Natural killer cell treated with Interleukin-12 subunit alpha and Interleukin-12 subunit beta and Interleukin-15 and Interleukin-18, amount 100 ng/mL, for 72 hours (primary cell): ENCODE measurements at regions not wholly inside any gene's neighbourhood (a gene's known extent, or its start where the extent isn't known, plus 50 kb on each side); places are given as distances from the start of the nearest gene placed in this dataset.
"Not testable (repeated sequence)": the region's sequence is repeated elsewhere in the genome, so short reads cannot be mapped to it uniquely, and the experiment has no call there.

Source experiments
- ATAC-seq, 2 donors: fragments of 150-1000 bp; cut with Tn5 transposase in 1 of 2; sonication (Bioruptor Pico), chemical (Tn5 transposase) in 1 of 2; 2 replicates each; pipeline ENCODE4 v1.10.0; 2021
- DNase-seq: peaks from one replicate; pipeline ENCODE4 v3.0.0; 2022; ENCODE audit warnings: low spot score
- H3K27ac Mint-ChIP-seq, 2 donors: 1 replicate in 1 of 2; 2 replicates in 1 of 2; pipeline ENCODE4 v1.8.0; 2022; ENCODE audit warnings: mixed read lengths in 2 of 2, mild to moderate bottlenecking in 1 of 2, moderate library complexity in 1 of 2
- H3K27me3 Mint-ChIP-seq, 2 donors: 1 replicate in 1 of 2; 2 replicates in 1 of 2; pipeline ENCODE4 v1.8.0; 2022; ENCODE audit warnings: mixed read lengths in 2 of 2
- H3K36me3 Mint-ChIP-seq: one replicate; pipeline ENCODE4 v1.8.0; 2022; ENCODE audit warnings: mixed read lengths
- H3K4me1 Mint-ChIP-seq, 2 donors: 1 replicate in 1 of 2; 2 replicates in 1 of 2; pipeline ENCODE4 v1.8.0; 2022; ENCODE audit warnings: low read depth in 2 of 2, mixed read lengths in 2 of 2, mild to moderate bottlenecking in 1 of 2
- H3K4me3 Mint-ChIP-seq: one replicate; pipeline ENCODE4 v1.8.0; 2022; ENCODE audit warnings: mixed read lengths
- H3K9me3 Mint-ChIP-seq: 2 replicates; pipeline ENCODE4 v1.8.0; 2022; ENCODE audit warnings: mixed read lengths

GRCh38 chr4:66564901-66565651 is 894.8 kb upstream of the EPHA5 start:
- Mint-ChIP-seq H3K4me1 (no peaks in the 10 kb centered on the region), H3K27ac (no peak overlapping the region), H3K9me3 (peaks cover 8% of the 10 kb centered on the region), H3K36me3 (no peaks in the 10 kb centered on the region), H3K27me3 (no peaks in the 10 kb centered on the region), H3K4me3 (no peak overlapping the region)
- ATAC-seq, result no peak
- DNase-seq, result no peak

GRCh38 chr4:66562276-66562806 is 892.1 kb upstream of the EPHA5 start:
- no peaks in the 10 kb centered on the region for H3K4me1 Mint-ChIP-seq
- H3K36me3 Mint-ChIP-seq, result no peaks in the 10 kb centered on the region
- ATAC-seq (no peak), DNase-seq (no peak)
- no peak overlapping the region for H3K27ac Mint-ChIP-seq
- no peaks in the 10 kb centered on the region for H3K9me3 Mint-ChIP-seq
- H3K27me3 Mint-ChIP-seq, result no peaks in the 10 kb centered on the region
- H3K4me3 Mint-ChIP-seq, result no peak overlapping the region

- not testable (repeated sequence) for H3K27ac Mint-ChIP-seq, H3K27me3 Mint-ChIP-seq, H3K4me1 Mint-ChIP-seq, DNase-seq, H3K36me3 Mint-ChIP-seq, H3K9me3 Mint-ChIP-seq, ATAC-seq, H3K4me3 Mint-ChIP-seq
Observed at GRCh38 chr4:66561465-66562053, 891.3 kb upstream of the EPHA5 start.

GRCh38 chr4:66558651-66559050 is 888.4 kb upstream of the EPHA5 start:
- ATAC-seq (no peak), DNase-seq (no peak)
- no peak overlapping the region for H3K27ac Mint-ChIP-seq
- H3K4me1 Mint-ChIP-seq, result no peaks in the 10 kb centered on the region
- no peaks in the 10 kb centered on the region for H3K27me3 Mint-ChIP-seq
- H3K9me3 Mint-ChIP-seq, result peaks cover 5% of the 10 kb centered on the region
- H3K4me3 Mint-ChIP-seq, result no peak overlapping the region
- no peaks in the 10 kb centered on the region for H3K36me3 Mint-ChIP-seq

- Mint-ChIP-seq H3K27ac (no peak overlapping the region), H3K9me3 (peaks cover 9% of the 10 kb centered on the region), H3K4me1 (no peaks in the 10 kb centered on the region), H3K4me3 (no peak overlapping the region), H3K36me3 (no peaks in the 10 kb centered on the region), H3K27me3 (no peaks in the 10 kb centered on the region)
- DNase-seq (no peak), ATAC-seq (no peak)
Observed at GRCh38 chr4:66556651-66557278, 886.5 kb upstream of the EPHA5 start.

- Mint-ChIP-seq H3K4me1 (no peaks in the 10 kb centered on the region), H3K27me3 (no peaks in the 10 kb centered on the region), H3K27ac (no peak overlapping the region), H3K36me3 (no peaks in the 10 kb centered on the region), H3K9me3 (peaks cover 9% of the 10 kb centered on the region), H3K4me3 (no peak overlapping the region)
- DNase-seq, result no peak
- ATAC-seq, result no peak
Observed at GRCh38 chr4:66555301-66555700, 885.0 kb upstream of the EPHA5 start.

- Mint-ChIP-seq H3K4me3 (no peak overlapping the region), H3K36me3 (no peaks in the 10 kb centered on the region), H3K27me3 (no peaks in the 10 kb centered on the region), H3K9me3 (peaks cover 9% of the 10 kb centered on the region), H3K27ac (no peak overlapping the region), H3K4me1 (no peaks in the 10 kb centered on the region)
- ATAC-seq (no peak), DNase-seq (no peak)
Observed at GRCh38 chr4:66554826-66555225, 884.5 kb upstream of the EPHA5 start.

GRCh38 chr4:66545301-66545700 is 875.0 kb upstream of the EPHA5 start:
- H3K4me1 Mint-ChIP-seq, H3K4me3 Mint-ChIP-seq, DNase-seq, ATAC-seq, H3K27ac Mint-ChIP-seq, H3K27me3 Mint-ChIP-seq: not testable (repeated sequence)
- H3K9me3 Mint-ChIP-seq, result peaks cover 19% of the 10 kb centered on the region
- peaks cover 15% of the 10 kb centered on the region for H3K36me3 Mint-ChIP-seq

- H3K9me3 Mint-ChIP-seq, result peaks cover 19% of the 10 kb centered on the region
- H3K27ac Mint-ChIP-seq, result no peak overlapping the region
Observed at GRCh38 chr4:66544281-66544680, 874.0 kb upstream of the EPHA5 start.

GRCh38 chr4:66539745-66540144 is 869.5 kb upstream of the EPHA5 start:
- Mint-ChIP-seq H3K27me3 (no peaks in the 10 kb centered on the region), H3K4me3 (no peak overlapping the region), H3K9me3 (peaks cover 14% of the 10 kb centered on the region), H3K36me3 (no peaks in the 10 kb centered on the region), H3K4me1 (no peaks in the 10 kb centered on the region), H3K27ac (no peak overlapping the region)
- no peak for ATAC-seq
- no peak for DNase-seq

More at GRCh38 chr4:66544281-66544680, 874.0 kb upstream of the EPHA5 start:
- Mint-ChIP-seq H3K27me3 (no peaks in the 10 kb centered on the region), H3K36me3 (peaks cover 15% of the 10 kb centered on the region), H3K4me1 (no peaks in the 10 kb centered on the region), H3K4me3 (no peak overlapping the region)
- ATAC-seq (peak in 1 of 2 donors; percentile 36), DNase-seq (no peak)

- ATAC-seq (no peak), DNase-seq (no peak)
- H3K4me3 Mint-ChIP-seq, result no peak overlapping the region
- no peaks in the 10 kb centered on the region for H3K36me3 Mint-ChIP-seq
- peaks cover 17% of the 10 kb centered on the region for H3K9me3 Mint-ChIP-seq
- H3K4me1 Mint-ChIP-seq, result no peaks in the 10 kb centered on the region
- no peak overlapping the region for H3K27ac Mint-ChIP-seq
- no peaks in the 10 kb centered on the region for H3K27me3 Mint-ChIP-seq
Observed at GRCh38 chr4:66524781-66525180, 854.5 kb upstream of the EPHA5 start.

- H3K27me3 Mint-ChIP-seq, result no peaks in the 10 kb centered on the region
- no peak for ATAC-seq
- no peak overlapping the region for H3K27ac Mint-ChIP-seq
- no peak for DNase-seq
- peaks cover 9% of the 10 kb centered on the region for H3K9me3 Mint-ChIP-seq
- H3K36me3 Mint-ChIP-seq, result no peaks in the 10 kb centered on the region
- no peaks in the 10 kb centered on the region for H3K4me1 Mint-ChIP-seq
- no peak overlapping the region for H3K4me3 Mint-ChIP-seq
Observed at GRCh38 chr4:66522244-66522643, 852.0 kb upstream of the EPHA5 start.

GRCh38 chr4:66516940-66517339 is 846.7 kb upstream of the EPHA5 start:
- H3K36me3 Mint-ChIP-seq, result no peaks in the 10 kb centered on the region
- H3K27ac Mint-ChIP-seq, result no peak overlapping the region
- no peak for DNase-seq
- H3K9me3 Mint-ChIP-seq, result peaks cover 4% of the 10 kb centered on the region
- H3K4me1 Mint-ChIP-seq, result no peaks in the 10 kb centered on the region
- H3K4me3 Mint-ChIP-seq, result no peak overlapping the region
- H3K27me3 Mint-ChIP-seq, result no peaks in the 10 kb centered on the region
- ATAC-seq, result no peak

GRCh38 chr4:66506985-66507384 is 836.7 kb upstream of the EPHA5 start:
- no peaks in the 10 kb centered on the region for H3K27me3 Mint-ChIP-seq
- no peak overlapping the region for H3K27ac Mint-ChIP-seq
- no peaks in the 10 kb centered on the region for H3K4me1 Mint-ChIP-seq
- peaks cover 4% of the 10 kb centered on the region for H3K9me3 Mint-ChIP-seq
- ATAC-seq (no peak), DNase-seq (no peak)
- no peaks in the 10 kb centered on the region for H3K36me3 Mint-ChIP-seq
- no peak overlapping the region for H3K4me3 Mint-ChIP-seq
